ENCODE measurements at regions not wholly inside any gene's neighbourhood (a gene's known extent, or its start where the extent isn't known, plus 50 kb on each side); places are given as distances from the start of the nearest gene placed in this dataset.

DNA sequence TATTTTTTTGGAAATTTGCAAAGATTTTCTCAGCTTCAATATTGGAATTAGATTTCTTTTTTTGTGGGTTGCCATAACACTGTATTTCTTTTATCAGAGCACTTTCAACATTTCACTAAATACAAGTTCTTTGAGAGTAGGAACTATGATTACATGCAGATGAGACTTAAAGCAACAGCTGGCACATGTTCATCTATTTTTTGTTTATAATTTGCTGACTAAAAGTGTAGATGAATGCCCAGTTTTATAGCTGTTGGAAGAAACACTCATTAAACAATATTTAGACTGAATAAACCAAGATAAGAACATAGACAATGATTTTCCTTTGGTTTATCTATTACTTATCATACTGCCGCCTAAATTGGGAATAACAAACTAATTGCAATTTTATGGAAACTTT lies 803.0 kb upstream of the KLHL1 start:
- Histone ChIP-seq H3K9me3 (ENCODE audit: control insufficient read depth, low read depth, low read length) (no peaks in the 10 kb centered on the region), H2AFZ (ENCODE audit: control insufficient read depth, low read length) (no peak overlapping the region), H3K79me2 (ENCODE audit: control insufficient read depth, insufficient read depth, low read length) (no peaks in the 10 kb centered on the region), H3K27ac (ENCODE audit: control insufficient read depth, insufficient read depth, low read length) (no peak overlapping the region), H4K20me1 (ENCODE audit: control insufficient read depth, extremely low read depth, insufficient read depth, low read length) (no peaks in the 10 kb centered on the region), H3K27me3 (ENCODE audit: control insufficient read depth, extremely low read depth, insufficient read depth, low read length) (no peaks in the 10 kb centered on the region), H3K4me2 (ENCODE audit: control insufficient read depth, extremely low read depth, insufficient read depth, low read depth, low read length) (no peak overlapping the region), H3K9ac (ENCODE audit: control insufficient read depth, extremely low read depth, insufficient read depth, low read length) (no peak overlapping the region), H3K4me1 (ENCODE audit: control insufficient read depth, extremely low read depth, insufficient read depth, low read length) (no peaks in the 10 kb centered on the region), H3K9me1 (ENCODE audit: control insufficient read depth, extremely low read depth, insufficient read depth, low read length) (no peaks in the 10 kb centered on the region), H3K4me3 (ENCODE audit: control insufficient read depth in 2 of 3, extremely low read depth in 1 of 3, insufficient read depth in 2 of 3, low read depth in 1 of 3, low read length in 3 of 3) (no peak overlapping the region), H3K36me3 (ENCODE audit: control insufficient read depth in 2 of 2, extremely low read depth in 1 of 2, insufficient read depth in 2 of 2, low read length in 2 of 2) (no peaks in the 10 kb centered on the region)
- no peak for TF ChIP-seq EZH2 (IDR thresholded peaks at IDR 0.05; ENCODE audit: low read length)
- TF ChIP-seq, protein P1, sequence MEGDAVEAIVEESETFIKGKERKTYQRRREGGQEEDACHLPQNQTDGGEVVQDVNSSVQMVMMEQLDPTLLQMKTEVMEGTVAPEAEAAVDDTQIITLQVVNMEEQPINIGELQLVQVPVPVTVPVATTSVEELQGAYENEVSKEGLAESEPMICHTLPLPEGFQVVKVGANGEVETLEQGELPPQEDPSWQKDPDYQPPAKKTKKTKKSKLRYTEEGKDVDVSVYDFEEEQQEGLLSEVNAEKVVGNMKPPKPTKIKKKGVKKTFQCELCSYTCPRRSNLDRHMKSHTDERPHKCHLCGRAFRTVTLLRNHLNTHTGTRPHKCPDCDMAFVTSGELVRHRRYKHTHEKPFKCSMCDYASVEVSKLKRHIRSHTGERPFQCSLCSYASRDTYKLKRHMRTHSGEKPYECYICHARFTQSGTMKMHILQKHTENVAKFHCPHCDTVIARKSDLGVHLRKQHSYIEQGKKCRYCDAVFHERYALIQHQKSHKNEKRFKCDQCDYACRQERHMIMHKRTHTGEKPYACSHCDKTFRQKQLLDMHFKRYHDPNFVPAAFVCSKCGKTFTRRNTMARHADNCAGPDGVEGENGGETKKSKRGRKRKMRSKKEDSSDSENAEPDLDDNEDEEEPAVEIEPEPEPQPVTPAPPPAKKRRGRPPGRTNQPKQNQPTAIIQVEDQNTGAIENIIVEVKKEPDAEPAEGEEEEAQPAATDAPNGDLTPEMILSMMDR (optimal IDR thresholded peaks at IDR 0.05 in 1 of 3, IDR thresholded peaks at IDR 0.05 in 1 of 3, conservative IDR thresholded peaks at IDR 0.05 in 1 of 3; ENCODE audit: extremely low read depth in 1 of 3, insufficient read depth in 2 of 3, low read length in 3 of 3) = no peak
- no peak for FAIRE-seq
- DNase-seq (ENCODE audit: low read depth, low spot score) = no peak
- dilution Hi-C loops (cut with MboI; ENCODE audit: extremely low pct_ligation_motif_present, low sequenced_read_pairs) = no loop called here

- dilution Hi-C loops (cut with MboI; ENCODE audit: extremely low pct_ligation_motif_present, low sequenced_read_pairs) = no loop called here
These were observed 800.5 kb upstream of the KLHL1 start for GRCh38 chr13:70908795-70909194.

More at GRCh38 chr13:70908795-70909194, 800.5 kb upstream of the KLHL1 start:
- Histone ChIP-seq H3K9ac (ENCODE audit: control insufficient read depth, extremely low read depth, insufficient read depth, low read length) (no peak overlapping the region), H3K36me3 (ENCODE audit: control insufficient read depth in 2 of 2, extremely low read depth in 1 of 2, insufficient read depth in 2 of 2, low read length in 2 of 2) (no peaks in the 10 kb centered on the region), H3K4me1 (ENCODE audit: control insufficient read depth, extremely low read depth, insufficient read depth, low read length) (no peaks in the 10 kb centered on the region), H3K79me2 (ENCODE audit: control insufficient read depth, insufficient read depth, low read length) (no peaks in the 10 kb centered on the region), H3K9me3 (ENCODE audit: control insufficient read depth, low read depth, low read length) (no peaks in the 10 kb centered on the region), H3K4me2 (ENCODE audit: control insufficient read depth, extremely low read depth, insufficient read depth, low read depth, low read length) (no peak overlapping the region), H2AFZ (ENCODE audit: control insufficient read depth, low read length) (no peak overlapping the region), H3K9me1 (ENCODE audit: control insufficient read depth, extremely low read depth, insufficient read depth, low read length) (no peaks in the 10 kb centered on the region), H3K27me3 (ENCODE audit: control insufficient read depth, extremely low read depth, insufficient read depth, low read length) (no peaks in the 10 kb centered on the region), H4K20me1 (ENCODE audit: control insufficient read depth, extremely low read depth, insufficient read depth, low read length) (no peaks in the 10 kb centered on the region), H3K27ac (ENCODE audit: control insufficient read depth, insufficient read depth, low read length) (no peak overlapping the region), H3K4me3 (ENCODE audit: control insufficient read depth in 2 of 3, extremely low read depth in 1 of 3, insufficient read depth in 2 of 3, low read depth in 1 of 3, low read length in 3 of 3) (no peak overlapping the region)
- DNase-seq (ENCODE audit: low read depth, low spot score) = no peak
- FAIRE-seq = no peak
- TF ChIP-seq, protein P1 (optimal IDR thresholded peaks at IDR 0.05 in 1 of 3, IDR thresholded peaks at IDR 0.05 in 1 of 3, conservative IDR thresholded peaks at IDR 0.05 in 1 of 3; ENCODE audit: extremely low read depth in 1 of 3, insufficient read depth in 2 of 3, low read length in 3 of 3) = no peak
- TF ChIP-seq EZH2 (IDR thresholded peaks at IDR 0.05; ENCODE audit: low read length) = no peak
